IMR-90 (cell line): ENCODE measurements at regions not wholly inside any gene's neighbourhood (a gene's known extent, or its start where the extent isn't known, plus 50 kb on each side); places are given as distances from the start of the nearest gene placed in this dataset.

Experiments
- ATAC-seq: fragments of 200-7000 bp; cut with Tn5 transposase; 2 replicates; pipeline ENCODE4 v1.9.1; 2020; ENCODE audit warnings: low read depth, mild to moderate bottlenecking, moderate library complexity
- BruUV-seq: library from RNA; stranded (reverse); fragments of 400-500 nt; replicated peaks from 2 replicates; lab custom pipeline; 2021; lab: Mats Ljungman, UMichigan
- CTCF ChIA-PET: fragments of 300-600 bp; formaldehyde crosslinking; extraction: SDS; loops from one replicate; lab custom pipeline; 2021; ENCODE audit warnings: antibody characterized with exemption; lab: Yijun Ruan, JAX
- POLR2A ChIA-PET: fragments of 300-600 bp; sonication (Branson Sonifier 250); formaldehyde crosslinking; loops from one replicate; lab custom pipeline; 2022; ENCODE audit warnings: antibody characterized with exemption; ENCODE audit not compliant: unreplicated experiment; lab: Charles Lee
- DNase-seq: peaks from one replicate; pipeline ENCODE4 v3.0.0; 2013
- H2AFZ ChIP-seq: replicated peaks from 2 replicates; pipeline ENCODE3; 2013; ENCODE audit warnings: low read length, mild to moderate bottlenecking; ENCODE audit not compliant: poor library complexity
- H2AK5ac ChIP-seq: 2 replicates; pipeline ENCODE4 v1.6.1; 2013; ENCODE audit warnings: low read depth, low read length, inconsistent platforms
- H2AK9ac ChIP-seq: replicated peaks from 2 replicates; pipeline ENCODE3; 2013; ENCODE audit warnings: mild to moderate bottlenecking, low read depth, low read length, moderate library complexity; ENCODE audit not compliant: poor library complexity
- H2BK120ac ChIP-seq: 2 replicates; pipeline ENCODE4 v1.6.1; 2013; ENCODE audit warnings: low read depth, low read length, inconsistent platforms
- H2BK15ac ChIP-seq: 3 replicates; pipeline ENCODE4 v1.6.1; 2013; ENCODE audit warnings: low read depth, low read length, inconsistent platforms
- H2BK20ac ChIP-seq: 2 replicates; pipeline ENCODE4 v1.6.1; 2013; ENCODE audit warnings: low read depth, mild to moderate bottlenecking, inconsistent platforms, low read length, moderate library complexity
- H2BK5ac ChIP-seq: 2 replicates; pipeline ENCODE4 v1.6.1; 2013; ENCODE audit warnings: mild to moderate bottlenecking, low read depth, low read length, inconsistent platforms; ENCODE audit not compliant: poor library complexity, severe bottlenecking
- H3K14ac ChIP-seq: replicated peaks from 2 replicates; pipeline ENCODE4 v1.6.1; 2013; ENCODE audit warnings: low read depth, low read length, inconsistent platforms
- H3K18ac ChIP-seq: 2 replicates; pipeline ENCODE4 v1.6.1; 2013; ENCODE audit warnings: low read depth, low read length, control low read depth
- H3K23ac ChIP-seq: 2 replicates; pipeline ENCODE4 v1.6.1; 2013; ENCODE audit warnings: low read depth, low read length, inconsistent platforms
- H3K27ac ChIP-seq: 2 replicates; pipeline ENCODE4 v1.5.1; 2013; ENCODE audit warnings: mild to moderate bottlenecking, control low read depth, low read length; ENCODE audit not compliant: insufficient read depth
- H3K27me3 ChIP-seq: 2 replicates; pipeline ENCODE4 v1.6.1; 2013; ENCODE audit warnings: low read length; ENCODE audit not compliant: control insufficient read depth, insufficient read depth
- H3K36me3 ChIP-seq: 2 replicates; pipeline ENCODE4 v1.6.1; 2013; ENCODE audit warnings: low read length, mixed read lengths; ENCODE audit not compliant: control insufficient read depth, insufficient read depth
- H3K4ac ChIP-seq: 2 replicates; pipeline ENCODE4 v1.6.1; 2013; ENCODE audit warnings: low read depth, low read length, inconsistent platforms
- H3K4me1 ChIP-seq: 2 replicates; pipeline ENCODE4 v1.6.1; 2013; ENCODE audit warnings: low read length, mixed read lengths; ENCODE audit not compliant: control insufficient read depth, insufficient read depth
- H3K4me2 ChIP-seq: 2 replicates; pipeline ENCODE4 v1.6.1; 2013; ENCODE audit warnings: low read depth, mild to moderate bottlenecking, control low read depth, low read length, moderate library complexity
- H3K4me3 ChIP-seq: 2 replicates; pipeline ENCODE4 v1.5.1; 2013; ENCODE audit warnings: low read depth, mild to moderate bottlenecking, control low read depth, low read length, moderate library complexity; ENCODE audit not compliant: insufficient read depth
- H3K56ac ChIP-seq: 2 replicates; pipeline ENCODE4 v1.6.1; 2013; ENCODE audit warnings: low read length, inconsistent platforms; ENCODE audit not compliant: insufficient read depth; ENCODE audit errors: extremely low read depth
- H3K79me1 ChIP-seq, 2 experiments: 2 replicates each; pipeline ENCODE4 v1.6.1; 2013; ENCODE audit warnings: low read length in 2 of 2, inconsistent platforms in 1 of 2, low read depth in 1 of 2
- H3K9ac ChIP-seq: 2 replicates; pipeline ENCODE4 v1.6.1; 2013; ENCODE audit warnings: low read depth, low read length, control low read depth
- H3K9me1 ChIP-seq: 2 replicates; pipeline ENCODE4 v1.6.1; 2013; ENCODE audit warnings: low read length, inconsistent platforms; ENCODE audit not compliant: insufficient read depth
- H3K9me3 ChIP-seq: 2 replicates; pipeline ENCODE4 v1.6.1; 2013; ENCODE audit warnings: low read length; ENCODE audit not compliant: control insufficient read depth, insufficient read depth
- H4K20me1 ChIP-seq: 2 replicates; pipeline ENCODE4 v1.6.1; 2013; ENCODE audit warnings: low read length, inconsistent platforms; ENCODE audit not compliant: insufficient read depth
- H4K5ac ChIP-seq: 2 replicates; pipeline ENCODE4 v1.6.1; 2013; ENCODE audit warnings: mild to moderate bottlenecking, low read depth, low read length, control low read depth
- H4K8ac ChIP-seq, 2 experiments: 2 replicates each; pipeline ENCODE4 v1.6.1; 2013; ENCODE audit warnings: low read depth in 2 of 2, low read length in 2 of 2, control low read depth in 1 of 2, inconsistent platforms in 1 of 2
- H4K91ac ChIP-seq: 2 replicates; pipeline ENCODE4 v1.6.1; 2013; ENCODE audit warnings: low read depth, low read length, inconsistent platforms; ENCODE audit not compliant: insufficient read depth
- CTCF ChIP-seq: conservative IDR thresholded peaks from 2 replicates; pipeline ENCODE4 v1.5.1; 2012; ENCODE audit warnings: mild to moderate bottlenecking, low read depth, low read length, improper control_type of control experiment
- ELK1 ChIP-seq: fragments of 150-350 bp; IDR thresholded peaks from 2 replicates; pipeline ENCODE4 v1.6.1; 2016; ENCODE audit warnings: low read depth, mild to moderate bottlenecking, low read length, moderate library complexity, borderline replicate concordance
- FOS ChIP-seq: fragments of 150-350 bp; IDR thresholded peaks from 2 replicates; pipeline ENCODE4 v1.6.1; 2016; ENCODE audit warnings: low read depth, low read length
- MAZ ChIP-seq: IDR thresholded peaks from 2 replicates; pipeline ENCODE4 v1.6.1; 2012; ENCODE audit warnings: low read depth, mild to moderate bottlenecking, low read length, improper control_type of control experiment, moderate library complexity, borderline replicate concordance
- RAD21 ChIP-seq: IDR thresholded peaks from 2 replicates; pipeline ENCODE4 v1.6.1; 2012; ENCODE audit warnings: low read length, improper control_type of control experiment
- USF2 ChIP-seq: fragments of 150-350 bp; IDR thresholded peaks from 2 replicates; pipeline ENCODE4 v1.6.1; 2017; ENCODE audit warnings: mild to moderate bottlenecking, antibody characterized with exemption, low read length, low read depth
- WGBS, 2 experiments: methylation state at CpG; one replicate each; pipeline versions ENCODE4 v1.1.5 to v1.1.7; 2013; ENCODE audit warnings: missing lambda C conversion rate in 2 of 2; ENCODE audit not compliant: insufficient read length in 1 of 2; ENCODE audit errors: extremely low coverage in 2 of 2; 5-methylcytosine and 5-hydroxymethylcytosine counted together
- dilution Hi-C: fragments of 300-500 bp; cut with HindIII; formaldehyde crosslinking; loops from one replicate; pipeline ENCODE4 v1.14.3; 2018; ENCODE audit warnings: low sequenced_read_pairs; ENCODE audit not compliant: unreplicated experiment
- in situ Hi-C: fragments of 300-500 bp; cut with MboI; formaldehyde crosslinking; loops from 3 replicates; pipeline ENCODE4 v1.14.3; 2019; ENCODE audit warnings: low sequenced_read_pairs, inconsistent platforms, mixed read lengths
- intact Hi-C: fragments of 100-400 bp; cut with micrococcal nuclease; formaldehyde crosslinking; loops from 2 replicates; pipeline ENCODE4 v1.10.0; 2022

GRCh38 chr20:48215536-48215935 lies 430.3 kb upstream of the SULF2 start:
- dilution Hi-C loops (no loop called here), intact Hi-C loops (no loop called here), in situ Hi-C loops (no loop called here)
- H4K91ac ChIP-seq = no peak overlapping the region
- no peak overlapping the region for H2BK5ac ChIP-seq
- no peak overlapping the region for H2AFZ ChIP-seq
- no peak overlapping the region for H3K4me3 ChIP-seq
- no peaks in the 10 kb centered on the region for H3K79me1 ChIP-seq
- H4K8ac ChIP-seq = no peak overlapping the region
- H2AK5ac ChIP-seq = no peak overlapping the region
- H3K36me3 ChIP-seq = no peaks in the 10 kb centered on the region
- TF ChIP-seq RAD21 = no peak
- TF ChIP-seq ELK1 = no peak
- no peak for TF ChIP-seq MAZ
- TF ChIP-seq CTCF = no peak
- no peak for TF ChIP-seq FOS
- TF ChIP-seq USF2 = no peak
- H3K23ac ChIP-seq = no peak overlapping the region
- no peaks in the 10 kb centered on the region for H4K20me1 ChIP-seq
- no TSS peak for BruUV-seq
- H3K56ac ChIP-seq = no peak overlapping the region
- CTCF ChIA-PET = no interaction called here
- H3K27ac ChIP-seq = no peak overlapping the region
- H3K9me1 ChIP-seq = no peaks in the 10 kb centered on the region
- H3K4me2 ChIP-seq = no peak overlapping the region
- 17% methylated on average over 1 of the region's 8 CpGs; no CpG with 5 or more reads in 1 of the 2 experiments for WGBS, 2 experiments
- no peak overlapping the region for H2AK9ac ChIP-seq
- no peak overlapping the region for H3K14ac ChIP-seq
- no peaks in the 10 kb centered on the region for H3K9me3 ChIP-seq
- no peak overlapping the region for H2BK20ac ChIP-seq
- no peak overlapping the region for H2BK15ac ChIP-seq
- H3K9ac ChIP-seq = no peak overlapping the region
- no peak for DNase-seq
- no peak for ATAC-seq
- H3K4ac ChIP-seq = no peak overlapping the region
- POLR2A ChIA-PET = no interaction called here
- no peak overlapping the region for H3K18ac ChIP-seq
- H3K27me3 ChIP-seq = no peaks in the 10 kb centered on the region; the same call in 1 of the 2 replicates
- no peaks in the 10 kb centered on the region for H3K4me1 ChIP-seq
- no peak overlapping the region for H4K5ac ChIP-seq
- H2BK120ac ChIP-seq = no peak overlapping the region
